ENCODE measurements at regions not wholly inside any gene's neighbourhood (a gene's known extent, or its start where the extent isn't known, plus 50 kb on each side); places are given as distances from the start of the nearest gene placed in this dataset.

DNA sequence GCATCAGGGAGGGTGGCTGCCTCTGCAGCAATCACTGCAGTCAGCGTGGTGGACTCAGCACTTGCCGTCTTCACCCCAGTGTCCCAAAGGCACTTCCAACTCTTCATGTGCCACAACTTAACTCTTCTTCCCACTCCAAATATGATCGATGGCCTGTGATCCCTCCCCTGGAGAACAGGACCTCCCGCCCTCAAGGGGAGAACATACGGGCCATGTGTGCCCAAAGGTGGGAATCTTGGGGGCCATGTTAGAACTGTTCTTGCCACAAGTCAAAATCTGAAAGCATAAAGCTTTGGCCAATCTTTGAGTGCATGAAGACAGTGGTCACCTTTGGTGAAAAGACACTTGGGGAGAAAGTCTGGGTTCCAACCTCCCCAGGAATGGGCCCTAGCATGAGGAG, 368.5 kb upstream of the MGMT start:
- no peak for TF ChIP-seq CTCF (conservative IDR thresholded peaks at IDR 0.05 in 1 of 2, IDR thresholded peaks at IDR 0.05 in 1 of 2; ENCODE audit: extremely low read depth in 1 of 2, insufficient read depth in 1 of 2, low read depth in 1 of 2, low read length in 2 of 2)
- no peak for TF ChIP-seq EZH2 (IDR thresholded peaks at IDR 0.05; ENCODE audit: borderline replicate concordance, low read length)

All from mammary epithelial cell (primary cell).